ENCODE measurements at regions not wholly inside any gene's neighbourhood (a gene's known extent, or its start where the extent isn't known, plus 50 kb on each side); places are given as distances from the start of the nearest gene placed in this dataset.

DNA sequence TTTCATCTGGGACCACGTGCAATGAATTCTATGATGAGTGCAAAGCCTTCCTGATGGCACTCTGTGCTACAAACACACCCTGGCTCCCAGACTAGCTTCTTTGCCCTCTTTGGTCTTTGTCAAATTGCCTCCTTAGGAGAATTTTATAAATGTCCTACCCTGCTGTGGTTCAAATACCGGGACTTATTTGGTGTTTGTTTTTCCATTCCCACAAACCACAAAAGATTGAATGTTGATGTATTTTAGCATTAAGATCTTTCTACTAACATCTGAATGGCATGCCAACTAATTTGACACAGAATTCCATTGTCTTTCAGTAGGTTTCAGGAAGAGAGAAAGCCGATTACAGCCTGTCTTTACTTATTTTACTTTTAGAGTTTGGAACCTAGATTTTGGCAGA lies 424.2 kb upstream of the SLC35B3 start:
- no peak for TF ChIP-seq TEAD4 (IDR thresholded peaks at IDR 0.05)
- no peak for TF ChIP-seq YY1 (IDR thresholded peaks at IDR 0.05; ENCODE audit: low read depth)
- no peak for TF ChIP-seq EP300 (IDR thresholded peaks at IDR 0.05; ENCODE audit: borderline replicate concordance)
- no peak for TF ChIP-seq RAD21 (IDR thresholded peaks at IDR 0.05; ENCODE audit: low read depth)
- no peak for TF ChIP-seq ZBTB7A (IDR thresholded peaks at IDR 0.05; ENCODE audit: low read depth)
- TF ChIP-seq CEBPB (IDR thresholded peaks at IDR 0.05) = no peak
- no peak for TF ChIP-seq FOXM1 (IDR thresholded peaks at IDR 0.05; ENCODE audit: borderline replicate concordance, low read depth)
- no peak for TF ChIP-seq TCF12 (IDR thresholded peaks at IDR 0.05; ENCODE audit: low read depth)
- TF ChIP-seq, protein P1, sequence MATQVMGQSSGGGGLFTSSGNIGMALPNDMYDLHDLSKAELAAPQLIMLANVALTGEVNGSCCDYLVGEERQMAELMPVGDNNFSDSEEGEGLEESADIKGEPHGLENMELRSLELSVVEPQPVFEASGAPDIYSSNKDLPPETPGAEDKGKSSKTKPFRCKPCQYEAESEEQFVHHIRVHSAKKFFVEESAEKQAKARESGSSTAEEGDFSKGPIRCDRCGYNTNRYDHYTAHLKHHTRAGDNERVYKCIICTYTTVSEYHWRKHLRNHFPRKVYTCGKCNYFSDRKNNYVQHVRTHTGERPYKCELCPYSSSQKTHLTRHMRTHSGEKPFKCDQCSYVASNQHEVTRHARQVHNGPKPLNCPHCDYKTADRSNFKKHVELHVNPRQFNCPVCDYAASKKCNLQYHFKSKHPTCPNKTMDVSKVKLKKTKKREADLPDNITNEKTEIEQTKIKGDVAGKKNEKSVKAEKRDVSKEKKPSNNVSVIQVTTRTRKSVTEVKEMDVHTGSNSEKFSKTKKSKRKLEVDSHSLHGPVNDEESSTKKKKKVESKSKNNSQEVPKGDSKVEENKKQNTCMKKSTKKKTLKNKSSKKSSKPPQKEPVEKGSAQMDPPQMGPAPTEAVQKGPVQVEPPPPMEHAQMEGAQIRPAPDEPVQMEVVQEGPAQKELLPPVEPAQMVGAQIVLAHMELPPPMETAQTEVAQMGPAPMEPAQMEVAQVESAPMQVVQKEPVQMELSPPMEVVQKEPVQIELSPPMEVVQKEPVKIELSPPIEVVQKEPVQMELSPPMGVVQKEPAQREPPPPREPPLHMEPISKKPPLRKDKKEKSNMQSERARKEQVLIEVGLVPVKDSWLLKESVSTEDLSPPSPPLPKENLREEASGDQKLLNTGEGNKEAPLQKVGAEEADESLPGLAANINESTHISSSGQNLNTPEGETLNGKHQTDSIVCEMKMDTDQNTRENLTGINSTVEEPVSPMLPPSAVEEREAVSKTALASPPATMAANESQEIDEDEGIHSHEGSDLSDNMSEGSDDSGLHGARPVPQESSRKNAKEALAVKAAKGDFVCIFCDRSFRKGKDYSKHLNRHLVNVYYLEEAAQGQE (IDR thresholded peaks at IDR 0.05; ENCODE audit: low read depth) = no peak
- TF ChIP-seq, protein P2, sequence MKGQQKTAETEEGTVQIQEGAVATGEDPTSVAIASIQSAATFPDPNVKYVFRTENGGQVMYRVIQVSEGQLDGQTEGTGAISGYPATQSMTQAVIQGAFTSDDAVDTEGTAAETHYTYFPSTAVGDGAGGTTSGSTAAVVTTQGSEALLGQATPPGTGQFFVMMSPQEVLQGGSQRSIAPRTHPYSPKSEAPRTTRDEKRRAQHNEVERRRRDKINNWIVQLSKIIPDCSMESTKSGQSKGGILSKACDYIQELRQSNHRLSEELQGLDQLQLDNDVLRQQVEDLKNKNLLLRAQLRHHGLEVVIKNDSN (IDR thresholded peaks at IDR 0.05) = no peak
- no peak for TF ChIP-seq TAF1 (IDR thresholded peaks at IDR 0.05; ENCODE audit: low read depth)

All from Ishikawa (cell line).